Inflammatory macrophage treated with lipopolysaccharide for 4 hours (primary cell): ENCODE measurements at regions not wholly inside any gene's neighbourhood (a gene's known extent, or its start where the extent isn't known, plus 50 kb on each side); places are given as distances from the start of the nearest gene placed in this dataset.

Source experiments
- DNase-seq: peaks from one replicate; pipeline ENCODE4 v3.0.0-alpha.2; 2020

- peak; percentile 80 for DNase-seq
Observed at GRCh38 chr1:243910607-243911006, 60.6 kb upstream of the AKT3 start.

- no peak for DNase-seq
Observed at GRCh38 chr1:243903895-243904294, 53.9 kb upstream of the AKT3 start.

- DNase-seq = no peak
Observed at GRCh38 chr1:243903041-243903440, 53.0 kb upstream of the AKT3 start.

DNA sequence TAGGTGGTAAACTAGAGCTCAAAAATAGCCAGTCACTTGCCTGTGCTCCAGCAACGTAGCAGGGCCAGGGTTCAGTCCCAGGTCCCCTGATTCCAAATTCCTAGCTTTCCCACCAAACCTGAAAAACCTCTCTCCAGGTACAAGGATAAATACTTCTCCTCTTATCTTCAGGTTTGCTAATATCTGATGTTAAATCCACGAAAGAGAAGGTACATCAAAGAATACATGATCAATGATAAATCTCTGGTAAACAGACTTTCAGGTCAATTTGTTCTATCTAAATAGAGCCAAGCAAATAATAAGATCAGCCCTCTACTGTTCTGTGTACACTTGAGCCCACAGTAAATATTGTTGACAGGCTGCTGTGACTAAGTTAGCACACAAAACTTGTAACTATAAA lies 52.1 kb upstream of the AKT3 start:
- no peak for DNase-seq
